ENCODE measurements at regions not wholly inside any gene's neighbourhood (a gene's known extent, or its start where the extent isn't known, plus 50 kb on each side); places are given as distances from the start of the nearest gene placed in this dataset.
A peak's percentile ranks its signal among the peaks of the same experiment; 100 is the strongest.

- Histone ChIP-seq H3K36me3 (no peaks in the 10 kb centered on the region), H3K27me3 (ENCODE audit: low read depth) (no peaks in the 10 kb centered on the region), H3K9me3 (peaks cover 11% of the 10 kb centered on the region), H3K4me3 (no peak overlapping the region), H3K27ac (no peak overlapping the region), H3K4me1 (no peaks in the 10 kb centered on the region)
- DNase-seq, result no peak
- TF ChIP-seq, protein P1, sequence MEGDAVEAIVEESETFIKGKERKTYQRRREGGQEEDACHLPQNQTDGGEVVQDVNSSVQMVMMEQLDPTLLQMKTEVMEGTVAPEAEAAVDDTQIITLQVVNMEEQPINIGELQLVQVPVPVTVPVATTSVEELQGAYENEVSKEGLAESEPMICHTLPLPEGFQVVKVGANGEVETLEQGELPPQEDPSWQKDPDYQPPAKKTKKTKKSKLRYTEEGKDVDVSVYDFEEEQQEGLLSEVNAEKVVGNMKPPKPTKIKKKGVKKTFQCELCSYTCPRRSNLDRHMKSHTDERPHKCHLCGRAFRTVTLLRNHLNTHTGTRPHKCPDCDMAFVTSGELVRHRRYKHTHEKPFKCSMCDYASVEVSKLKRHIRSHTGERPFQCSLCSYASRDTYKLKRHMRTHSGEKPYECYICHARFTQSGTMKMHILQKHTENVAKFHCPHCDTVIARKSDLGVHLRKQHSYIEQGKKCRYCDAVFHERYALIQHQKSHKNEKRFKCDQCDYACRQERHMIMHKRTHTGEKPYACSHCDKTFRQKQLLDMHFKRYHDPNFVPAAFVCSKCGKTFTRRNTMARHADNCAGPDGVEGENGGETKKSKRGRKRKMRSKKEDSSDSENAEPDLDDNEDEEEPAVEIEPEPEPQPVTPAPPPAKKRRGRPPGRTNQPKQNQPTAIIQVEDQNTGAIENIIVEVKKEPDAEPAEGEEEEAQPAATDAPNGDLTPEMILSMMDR (IDR thresholded peaks at IDR 0.05), result no peak
- intact Hi-C loops (cut with DNase I), result no loop called here
- no peak for ATAC-seq
Measured at GRCh38 chr4:123317211-123317610, 79.4 kb upstream of the SPRY1 start.

- Histone ChIP-seq H3K27me3 (ENCODE audit: low read depth) (no peaks in the 10 kb centered on the region), H3K36me3 (no peaks in the 10 kb centered on the region), H3K27ac (no peak overlapping the region), H3K9me3 (peaks cover 15% of the 10 kb centered on the region), H3K4me1 (no peaks in the 10 kb centered on the region), H3K4me3 (no peak overlapping the region)
- ATAC-seq (no peak), DNase-seq (no peak)
- intact Hi-C loops (cut with DNase I), result no loop called here
- TF ChIP-seq, protein P1 (IDR thresholded peaks at IDR 0.05), result no peak
Measured at GRCh38 chr4:123319639-123320038, 77.0 kb upstream of the SPRY1 start.

GRCh38 chr4:123323998-123324397 lies 72.6 kb upstream of the SPRY1 start:
- intact Hi-C loops (cut with DNase I), result no loop called here
- no peaks in the 10 kb centered on the region for H3K4me1 ChIP-seq
- TF ChIP-seq, protein P1 (IDR thresholded peaks at IDR 0.05), result no peak
- H3K4me3 ChIP-seq, result no peak overlapping the region
- H3K36me3 ChIP-seq, result no peaks in the 10 kb centered on the region
- DNase-seq (no peak), ATAC-seq (no peak)
- H3K9me3 ChIP-seq, result peaks cover 15% of the 10 kb centered on the region
- H3K27me3 ChIP-seq (ENCODE audit: low read depth), result no peaks in the 10 kb centered on the region
- no peak overlapping the region for H3K27ac ChIP-seq

GRCh38 chr4:123325241-123325681 lies 71.3 kb upstream of the SPRY1 start:
- TF ChIP-seq, protein P1 (IDR thresholded peaks at IDR 0.05), result no peak
- DNase-seq (no peak), ATAC-seq (peak; percentile 41 to 70)
- Histone ChIP-seq H3K27ac (no peak overlapping the region), H3K27me3 (ENCODE audit: low read depth) (no peaks in the 10 kb centered on the region), H3K4me1 (no peaks in the 10 kb centered on the region), H3K4me3 (no peak overlapping the region), H3K9me3 (peaks cover 15% of the 10 kb centered on the region), H3K36me3 (no peaks in the 10 kb centered on the region)
- intact Hi-C loops (cut with DNase I), result no loop called here

GRCh38 chr4:123327346-123327745 lies 69.2 kb upstream of the SPRY1 start:
- intact Hi-C loops (cut with DNase I), result no loop called here
- H3K4me1 ChIP-seq, result no peaks in the 10 kb centered on the region
- TF ChIP-seq, protein P1 (IDR thresholded peaks at IDR 0.05), result no peak
- no peak overlapping the region for H3K4me3 ChIP-seq
- DNase-seq, result no peak
- H3K27ac ChIP-seq, result no peak overlapping the region
- H3K27me3 ChIP-seq (ENCODE audit: low read depth), result no peaks in the 10 kb centered on the region
- ATAC-seq, result no peak
- H3K36me3 ChIP-seq, result no peaks in the 10 kb centered on the region
- peaks cover 3% of the 10 kb centered on the region for H3K9me3 ChIP-seq

Data from lower lobe of right lung (tissue), 2 donors.